ENCODE measurements at regions not wholly inside any gene's neighbourhood (a gene's known extent, or its start where the extent isn't known, plus 50 kb on each side); places are given as distances from the start of the nearest gene placed in this dataset.
A peak's percentile ranks its signal among the peaks of the same experiment; 100 is the strongest.

DNA sequence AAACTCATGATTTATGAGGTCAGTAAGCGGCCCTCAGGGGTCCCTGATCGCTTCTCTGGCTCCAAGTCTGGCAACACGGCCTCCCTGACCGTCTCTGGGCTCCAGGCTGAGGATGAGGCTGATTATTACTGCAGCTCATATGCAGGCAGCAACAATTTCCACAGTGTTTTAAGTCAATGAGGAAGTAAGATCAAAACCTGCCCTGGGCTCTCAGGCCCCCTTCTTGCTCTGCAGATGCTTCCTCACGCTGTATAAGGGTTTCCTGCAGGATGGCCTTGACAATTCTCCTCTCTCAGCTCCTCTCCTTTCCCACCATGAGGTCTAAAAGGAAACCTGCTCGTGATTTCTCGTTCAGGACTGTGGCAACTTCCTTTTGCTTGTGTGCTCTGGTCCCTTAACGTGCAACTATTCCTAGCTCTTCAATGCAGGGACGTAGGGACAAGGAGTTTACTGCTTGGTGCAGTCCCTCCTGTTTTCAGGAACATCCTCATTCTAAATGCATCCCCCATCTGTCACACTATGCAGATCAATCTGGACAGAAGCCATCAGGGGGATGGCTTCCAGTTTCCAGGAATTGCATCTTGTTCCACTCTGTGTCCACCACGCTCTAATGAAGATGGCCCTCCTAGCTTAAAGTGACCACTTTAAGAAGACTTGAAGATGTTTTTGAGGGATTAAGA, 64.3 kb upstream of the IGLL5 start:
- intact Hi-C loops (cut with micrococcal nuclease), result loop anchor here (5.0 kb wide), 1 partner anchor 36 kb away; no protein-coding TSS in a partner anchor

DNA sequence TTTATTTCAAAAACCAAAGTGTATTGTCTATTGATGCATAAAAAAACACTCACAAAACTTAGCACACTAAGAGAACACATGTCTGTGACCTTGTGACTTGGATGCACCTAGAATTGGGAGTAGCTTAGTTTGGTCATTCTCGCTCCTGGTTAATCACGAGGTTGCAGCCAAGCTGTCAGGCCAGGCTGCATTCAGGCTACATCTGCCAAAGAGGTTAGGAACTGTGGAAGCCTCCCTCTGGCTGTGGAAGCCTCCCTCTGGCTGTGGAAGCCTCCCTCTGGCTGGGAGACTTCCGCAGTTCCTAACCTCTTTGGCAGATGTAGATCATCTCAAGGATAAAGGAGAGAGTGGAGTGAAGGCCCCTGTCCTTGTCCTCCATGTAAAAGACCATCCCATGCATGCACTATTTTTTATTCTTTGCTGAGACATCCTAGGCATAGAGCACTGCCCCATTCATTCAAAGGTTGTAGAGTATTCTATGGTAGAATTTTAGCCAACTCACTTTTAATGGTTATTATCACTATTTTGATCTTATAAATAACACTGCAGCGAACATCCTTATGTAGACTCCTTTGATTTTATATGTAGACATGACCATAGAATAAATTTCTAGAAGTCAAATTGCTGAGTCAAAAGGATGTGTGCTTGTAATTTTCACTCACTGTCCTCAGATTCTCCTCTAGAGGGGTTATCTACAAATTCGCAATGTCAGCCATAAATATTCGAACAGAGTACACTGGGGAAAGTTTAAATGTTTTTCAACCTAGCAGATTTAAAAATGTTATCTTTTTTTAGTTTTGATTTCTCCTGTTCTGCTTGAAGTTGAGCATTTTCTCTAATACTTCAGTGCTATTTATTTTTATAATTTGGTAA, 63.0 kb upstream of the IGLL5 start:
- no peaks in the 10 kb centered on the region for H3K36me3 Mint-ChIP-seq
- no peak overlapping the region for H3K27ac ChIP-seq (ENCODE audit: low read length)
- peak overlapping the region in 1 of 2 donors; percentile 43 for H3K27ac Mint-ChIP-seq

More for the DNA sequence above, 64.3 kb upstream of the IGLL5 start:
- no peak for ATAC-seq
- H3K27ac ChIP-seq (ENCODE audit: low read length), result peak overlapping the region; percentile 87
- no peaks in the 10 kb centered on the region for H3K9me3 ChIP-seq (ENCODE audit: control insufficient read depth, insufficient read depth, low read length)
- 38% methylated on average over 10 of the region's 10 CpGs for WGBS (ENCODE audit: insufficient coverage)
- TF ChIP-seq, protein P1, sequence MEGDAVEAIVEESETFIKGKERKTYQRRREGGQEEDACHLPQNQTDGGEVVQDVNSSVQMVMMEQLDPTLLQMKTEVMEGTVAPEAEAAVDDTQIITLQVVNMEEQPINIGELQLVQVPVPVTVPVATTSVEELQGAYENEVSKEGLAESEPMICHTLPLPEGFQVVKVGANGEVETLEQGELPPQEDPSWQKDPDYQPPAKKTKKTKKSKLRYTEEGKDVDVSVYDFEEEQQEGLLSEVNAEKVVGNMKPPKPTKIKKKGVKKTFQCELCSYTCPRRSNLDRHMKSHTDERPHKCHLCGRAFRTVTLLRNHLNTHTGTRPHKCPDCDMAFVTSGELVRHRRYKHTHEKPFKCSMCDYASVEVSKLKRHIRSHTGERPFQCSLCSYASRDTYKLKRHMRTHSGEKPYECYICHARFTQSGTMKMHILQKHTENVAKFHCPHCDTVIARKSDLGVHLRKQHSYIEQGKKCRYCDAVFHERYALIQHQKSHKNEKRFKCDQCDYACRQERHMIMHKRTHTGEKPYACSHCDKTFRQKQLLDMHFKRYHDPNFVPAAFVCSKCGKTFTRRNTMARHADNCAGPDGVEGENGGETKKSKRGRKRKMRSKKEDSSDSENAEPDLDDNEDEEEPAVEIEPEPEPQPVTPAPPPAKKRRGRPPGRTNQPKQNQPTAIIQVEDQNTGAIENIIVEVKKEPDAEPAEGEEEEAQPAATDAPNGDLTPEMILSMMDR (IDR thresholded peaks at IDR 0.05), result no peak
- DNase-seq, result peak in 1 of 2 donors; percentile 28
- no peaks in the 10 kb centered on the region for H3K36me3 Mint-ChIP-seq
- H3K4me1 Mint-ChIP-seq, result peaks cover 87% of the 10 kb centered on the region in 2 donors
- no peak overlapping the region for H3K4me3 ChIP-seq (ENCODE audit: low read length)
- no peaks in the 10 kb centered on the region for H3K36me3 ChIP-seq (ENCODE audit: control insufficient read depth, insufficient read depth, low read length)
- H3K4me3 Mint-ChIP-seq, result peak overlapping the region; percentile 52
- H3K4me1 ChIP-seq (ENCODE audit: control insufficient read depth, insufficient read depth, low read length), result peaks cover 65% of the 10 kb centered on the region
- no peaks in the 10 kb centered on the region for H3K27me3 Mint-ChIP-seq (ENCODE audit: low read depth in 2 of 2)
- H3K9me3 Mint-ChIP-seq, result no peaks in the 10 kb centered on the region
- H3K27me3 ChIP-seq (ENCODE audit: control insufficient read depth, insufficient read depth, low read length), result no peaks in the 10 kb centered on the region
- peak overlapping the region; percentile 82 to 87 for H3K27ac Mint-ChIP-seq

DNA sequence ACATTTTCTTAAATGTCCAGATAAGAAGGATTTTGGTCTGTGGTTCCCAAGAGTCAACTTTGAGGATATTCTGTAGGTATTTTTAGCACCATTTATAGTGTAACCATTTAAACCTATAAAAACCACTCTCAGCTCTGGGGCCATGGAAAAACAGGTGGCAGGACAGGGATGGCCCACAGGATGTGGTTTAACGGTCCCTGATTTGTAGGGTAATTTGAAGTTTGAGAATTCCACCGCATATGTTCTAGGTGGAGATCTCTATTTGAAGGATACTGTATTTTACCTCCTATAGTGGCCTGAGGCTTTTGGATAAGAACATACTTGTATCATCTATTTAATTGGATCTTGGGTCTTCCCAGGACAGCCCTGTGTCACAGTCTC, 62.4 kb upstream of the IGLL5 start:
- intact Hi-C loops (cut with micrococcal nuclease), result no loop called here
- Histone ChIP-seq H3K27me3 (ENCODE audit: control insufficient read depth, insufficient read depth, low read length) (no peaks in the 10 kb centered on the region), H3K9me3 (ENCODE audit: control insufficient read depth, insufficient read depth, low read length) (no peaks in the 10 kb centered on the region), H3K36me3 (ENCODE audit: control insufficient read depth, insufficient read depth, low read length) (no peaks in the 10 kb centered on the region), H3K27ac (ENCODE audit: low read length) (no peak overlapping the region), H3K4me1 (ENCODE audit: control insufficient read depth, insufficient read depth, low read length) (peaks cover 46% of the 10 kb centered on the region), H3K4me3 (ENCODE audit: low read length) (no peak overlapping the region)
- Mint-ChIP-seq H3K27ac (peak overlapping the region in 1 of 2 donors; percentile 43), H3K4me3 (peak overlapping the region; percentile 28), H3K9me3 (no peaks in the 10 kb centered on the region), H3K36me3 (no peaks in the 10 kb centered on the region), H3K4me1 (peaks cover 67 to 68% of the 10 kb centered on the region in 2 donors), H3K27me3 (ENCODE audit: low read depth in 2 of 2) (no peaks in the 10 kb centered on the region)
- no peak for ATAC-seq
- TF ChIP-seq, protein P1 (IDR thresholded peaks at IDR 0.05), result no peak
- 29% methylated on average over 1 of the region's 2 CpGs for WGBS (ENCODE audit: insufficient coverage)
- no peak for DNase-seq

More for the DNA sequence above, 63.0 kb upstream of the IGLL5 start:
- ATAC-seq (no peak), DNase-seq (no peak)
- 89% methylated on average over 5 of the region's 6 CpGs for WGBS (ENCODE audit: insufficient coverage)
- H3K27me3 Mint-ChIP-seq (ENCODE audit: low read depth in 2 of 2), result no peaks in the 10 kb centered on the region
- Histone ChIP-seq H3K4me3 (ENCODE audit: low read length) (no peak overlapping the region), H3K4me1 (ENCODE audit: control insufficient read depth, insufficient read depth, low read length) (peaks cover 52% of the 10 kb centered on the region), H3K27me3 (ENCODE audit: control insufficient read depth, insufficient read depth, low read length) (no peaks in the 10 kb centered on the region), H3K9me3 (ENCODE audit: control insufficient read depth, insufficient read depth, low read length) (no peaks in the 10 kb centered on the region), H3K36me3 (ENCODE audit: control insufficient read depth, insufficient read depth, low read length) (no peaks in the 10 kb centered on the region)
- no peaks in the 10 kb centered on the region for H3K9me3 Mint-ChIP-seq
- intact Hi-C loops (cut with micrococcal nuclease), result loop anchor here (5.0 kb wide), 1 partner anchor 37 kb away; no protein-coding TSS in a partner anchor
- TF ChIP-seq, protein P1 (IDR thresholded peaks at IDR 0.05), result no peak
- H3K4me3 Mint-ChIP-seq, result no peak overlapping the region
- peaks cover 74% of the 10 kb centered on the region in 2 donors for H3K4me1 Mint-ChIP-seq
